Mucosa of stomach (tissue), 1 donor: ENCODE measurements at regions not wholly inside any gene's neighbourhood (a gene's known extent, or its start where the extent isn't known, plus 50 kb on each side); places are given as distances from the start of the nearest gene placed in this dataset.

Source experiments
- H3K27me3 ChIP-seq: one replicate; pipeline ENCODE4 v1.7.0; 2013; ENCODE audit warnings: mild to moderate bottlenecking, low read length; ENCODE audit not compliant: control insufficient read depth, insufficient read depth
- H3K36me3 ChIP-seq: one replicate; pipeline ENCODE4 v1.7.0; 2013; ENCODE audit warnings: low read length; ENCODE audit not compliant: control insufficient read depth, insufficient read depth
- H3K4me1 ChIP-seq: one replicate; pipeline ENCODE4 v1.7.0; 2013; ENCODE audit warnings: mild to moderate bottlenecking, low read length; ENCODE audit not compliant: control insufficient read depth, insufficient read depth
- H3K4me3 ChIP-seq: one replicate; pipeline ENCODE4 v1.7.0; 2013; ENCODE audit warnings: low read length
- H3K9ac ChIP-seq: one replicate; pipeline ENCODE4 v1.7.0; 2013; ENCODE audit warnings: mild to moderate bottlenecking, low read length, moderate library complexity
- H3K9me3 ChIP-seq: one replicate; pipeline ENCODE4 v1.7.0; 2013; ENCODE audit warnings: mild to moderate bottlenecking, low read length, moderate library complexity; ENCODE audit not compliant: control insufficient read depth
- donor health status: Pancreatic carcinoma.

GRCh38 chr16:85488414-85488813, 124.7 kb upstream of the GSE1 start:
- Histone ChIP-seq H3K4me1 (peaks cover 22% of the 10 kb centered on the region), H3K4me3 (no peak overlapping the region), H3K36me3 (no peaks in the 10 kb centered on the region), H3K27me3 (no peaks in the 10 kb centered on the region), H3K9ac (no peak overlapping the region), H3K9me3 (no peaks in the 10 kb centered on the region)

GRCh38 chr16:85490407-85491057, 122.6 kb upstream of the GSE1 start:
- H3K27me3 ChIP-seq = no peaks in the 10 kb centered on the region
- H3K4me1 ChIP-seq = peaks cover 22% of the 10 kb centered on the region
- no peaks in the 10 kb centered on the region for H3K36me3 ChIP-seq
- H3K4me3 ChIP-seq = no peak overlapping the region
- no peaks in the 10 kb centered on the region for H3K9me3 ChIP-seq
- no peak overlapping the region for H3K9ac ChIP-seq

- no peak overlapping the region for H3K4me3 ChIP-seq
- H3K4me1 ChIP-seq = peaks cover 22% of the 10 kb centered on the region
- peak overlapping the region; percentile 12 for H3K9ac ChIP-seq
- H3K36me3 ChIP-seq = no peaks in the 10 kb centered on the region
- H3K9me3 ChIP-seq = no peaks in the 10 kb centered on the region
- H3K27me3 ChIP-seq = no peaks in the 10 kb centered on the region
These were observed 121.9 kb upstream of the GSE1 start for GRCh38 chr16:85491058-85491771.

GRCh38 chr16:85491798-85492294, 121.3 kb upstream of the GSE1 start:
- Histone ChIP-seq H3K9me3 (no peaks in the 10 kb centered on the region), H3K27me3 (no peaks in the 10 kb centered on the region), H3K36me3 (no peaks in the 10 kb centered on the region), H3K4me3 (no peak overlapping the region), H3K9ac (no peak overlapping the region), H3K4me1 (peaks cover 22% of the 10 kb centered on the region)

GRCh38 chr16:85492295-85492864, 120.7 kb upstream of the GSE1 start:
- Histone ChIP-seq H3K9ac (no peak overlapping the region), H3K4me3 (no peak overlapping the region), H3K36me3 (no peaks in the 10 kb centered on the region)

GRCh38 chr16:85494315-85494714, 118.8 kb upstream of the GSE1 start:
- Histone ChIP-seq H3K4me1 (peaks cover 22% of the 10 kb centered on the region), H3K4me3 (no peak overlapping the region), H3K36me3 (no peaks in the 10 kb centered on the region), H3K9ac (no peak overlapping the region), H3K9me3 (no peaks in the 10 kb centered on the region), H3K27me3 (no peaks in the 10 kb centered on the region)

More at GRCh38 chr16:85492295-85492864, 120.7 kb upstream of the GSE1 start:
- H3K4me1 ChIP-seq = peaks cover 22% of the 10 kb centered on the region
- no peaks in the 10 kb centered on the region for H3K27me3 ChIP-seq
- H3K9me3 ChIP-seq = no peaks in the 10 kb centered on the region

- H3K27me3 ChIP-seq = no peaks in the 10 kb centered on the region
- peaks cover 22% of the 10 kb centered on the region for H3K4me1 ChIP-seq
- H3K9me3 ChIP-seq = no peaks in the 10 kb centered on the region
- no peak overlapping the region for H3K9ac ChIP-seq
- no peak overlapping the region for H3K4me3 ChIP-seq
- no peaks in the 10 kb centered on the region for H3K36me3 ChIP-seq
These were observed 117.9 kb upstream of the GSE1 start for GRCh38 chr16:85495259-85495658.

- Histone ChIP-seq H3K27me3 (no peaks in the 10 kb centered on the region), H3K9me3 (no peaks in the 10 kb centered on the region), H3K9ac (no peak overlapping the region), H3K36me3 (no peaks in the 10 kb centered on the region), H3K4me1 (peaks cover 20% of the 10 kb centered on the region), H3K4me3 (no peak overlapping the region)
These were observed 117.1 kb upstream of the GSE1 start for GRCh38 chr16:85495823-85496538.

GRCh38 chr16:85497622-85498314, 115.4 kb upstream of the GSE1 start:
- Histone ChIP-seq H3K9ac (no peak overlapping the region), H3K4me1 (peaks cover 2% of the 10 kb centered on the region), H3K27me3 (no peaks in the 10 kb centered on the region), H3K9me3 (no peaks in the 10 kb centered on the region), H3K4me3 (no peak overlapping the region), H3K36me3 (no peaks in the 10 kb centered on the region)

GRCh38 chr16:85498607-85499006, 114.5 kb upstream of the GSE1 start:
- no peaks in the 10 kb centered on the region for H3K9me3 ChIP-seq
- no peaks in the 10 kb centered on the region for H3K4me1 ChIP-seq
- H3K27me3 ChIP-seq = no peaks in the 10 kb centered on the region
- H3K9ac ChIP-seq = no peak overlapping the region
- no peak overlapping the region for H3K4me3 ChIP-seq
- no peaks in the 10 kb centered on the region for H3K36me3 ChIP-seq

- no peaks in the 10 kb centered on the region for H3K36me3 ChIP-seq
- no peaks in the 10 kb centered on the region for H3K4me1 ChIP-seq
- no peak overlapping the region for H3K9ac ChIP-seq
- H3K9me3 ChIP-seq = no peaks in the 10 kb centered on the region
- H3K4me3 ChIP-seq = no peak overlapping the region
- no peaks in the 10 kb centered on the region for H3K27me3 ChIP-seq
These were observed 112.9 kb upstream of the GSE1 start for GRCh38 chr16:85500220-85500619.
